ENCODE measurements at regions not wholly inside any gene's neighbourhood (a gene's known extent, or its start where the extent isn't known, plus 50 kb on each side); places are given as distances from the start of the nearest gene placed in this dataset.

- no peaks in the 10 kb centered on the region for H3K27me3 ChIP-seq (replicated peaks; ENCODE audit: control insufficient read depth, insufficient read depth, low read length)
- no peak for DNase-seq (ENCODE audit: extremely low read depth, insufficient read length)
Observed at GRCh38 chr5:31107091-31107518, 86.4 kb upstream of the CDH6 start.

GRCh38 chr5:31106691-31107090 is 86.8 kb upstream of the CDH6 start:
- H3K27me3 ChIP-seq (replicated peaks; ENCODE audit: control insufficient read depth, insufficient read depth, low read length) = no peaks in the 10 kb centered on the region
- no peak overlapping the region for H3K4me3 ChIP-seq (replicated peaks; ENCODE audit: low read depth, low read length)
- no peak for DNase-seq (ENCODE audit: extremely low read depth, insufficient read length)
- no peak for TF ChIP-seq CTCF (IDR thresholded peaks at IDR 0.05; ENCODE audit: insufficient read depth, low read length, poor library complexity, severe bottlenecking)
- no peaks in the 10 kb centered on the region for H3K36me3 ChIP-seq (ENCODE audit: control insufficient read depth, insufficient read depth, low read length)

More at GRCh38 chr5:31107091-31107518, 86.4 kb upstream of the CDH6 start:
- no peaks in the 10 kb centered on the region for H3K36me3 ChIP-seq (ENCODE audit: control insufficient read depth, insufficient read depth, low read length)
- H3K4me3 ChIP-seq (replicated peaks; ENCODE audit: low read depth, low read length) = no peak overlapping the region
- no peak for TF ChIP-seq CTCF (IDR thresholded peaks at IDR 0.05; ENCODE audit: insufficient read depth, low read length, poor library complexity, severe bottlenecking)

- TF ChIP-seq CTCF (IDR thresholded peaks at IDR 0.05; ENCODE audit: insufficient read depth, low read length, poor library complexity, severe bottlenecking) = no peak
- no peak for DNase-seq (ENCODE audit: extremely low read depth, insufficient read length)
- Histone ChIP-seq H3K36me3 (ENCODE audit: control insufficient read depth, insufficient read depth, low read length) (no peaks in the 10 kb centered on the region), H3K27me3 (replicated peaks; ENCODE audit: control insufficient read depth, insufficient read depth, low read length) (no peaks in the 10 kb centered on the region), H3K4me3 (replicated peaks; ENCODE audit: low read depth, low read length) (no peak overlapping the region)
Observed at GRCh38 chr5:31106278-31106677, 87.2 kb upstream of the CDH6 start.

- Histone ChIP-seq H3K36me3 (ENCODE audit: control insufficient read depth, insufficient read depth, low read length) (no peaks in the 10 kb centered on the region), H3K4me3 (replicated peaks; ENCODE audit: low read depth, low read length) (no peak overlapping the region), H3K27me3 (replicated peaks; ENCODE audit: control insufficient read depth, insufficient read depth, low read length) (no peaks in the 10 kb centered on the region)
- TF ChIP-seq CTCF (IDR thresholded peaks at IDR 0.05; ENCODE audit: insufficient read depth, low read length, poor library complexity, severe bottlenecking) = no peak
- no peak for DNase-seq (ENCODE audit: extremely low read depth, insufficient read length)
Observed at GRCh38 chr5:31104775-31105174, 88.7 kb upstream of the CDH6 start.

GRCh38 chr5:31100781-31101310 is 92.6 kb upstream of the CDH6 start:
- DNase-seq (ENCODE audit: extremely low read depth, insufficient read length) = no peak
- Histone ChIP-seq H3K27me3 (replicated peaks; ENCODE audit: control insufficient read depth, insufficient read depth, low read length) (no peaks in the 10 kb centered on the region), H3K36me3 (ENCODE audit: control insufficient read depth, insufficient read depth, low read length) (no peaks in the 10 kb centered on the region), H3K4me3 (replicated peaks; ENCODE audit: low read depth, low read length) (no peak overlapping the region)
- TF ChIP-seq CTCF (IDR thresholded peaks at IDR 0.05; ENCODE audit: insufficient read depth, low read length, poor library complexity, severe bottlenecking) = no peak

GRCh38 chr5:31100047-31100575 is 93.4 kb upstream of the CDH6 start:
- TF ChIP-seq CTCF (IDR thresholded peaks at IDR 0.05; ENCODE audit: insufficient read depth, low read length, poor library complexity, severe bottlenecking) = no peak
- Histone ChIP-seq H3K27me3 (replicated peaks; ENCODE audit: control insufficient read depth, insufficient read depth, low read length) (no peaks in the 10 kb centered on the region), H3K36me3 (ENCODE audit: control insufficient read depth, insufficient read depth, low read length) (no peaks in the 10 kb centered on the region), H3K4me3 (replicated peaks; ENCODE audit: low read depth, low read length) (no peak overlapping the region)
- DNase-seq (ENCODE audit: extremely low read depth, insufficient read length) = no peak

All from GM06990 (cell line).